ENCODE measurements at regions not wholly inside any gene's neighbourhood (a gene's known extent, or its start where the extent isn't known, plus 50 kb on each side); places are given as distances from the start of the nearest gene placed in this dataset.

- H3K4me1 ChIP-seq (ENCODE audit: control insufficient read depth, insufficient read depth, low read length, poor library complexity, severe bottlenecking), result peaks cover 4% of the 10 kb centered on the region
- 82 to 86% methylated on average over 2 of the region's 2 CpGs for WGBS, 2 experiments (ENCODE audit: insufficient coverage in 2 of 2)
- no peaks in the 10 kb centered on the region for H3K36me3 ChIP-seq (ENCODE audit: control insufficient read depth, insufficient read depth, low read length)
- no peak overlapping the region for H3K4me3 ChIP-seq (ENCODE audit: extremely low read depth, insufficient read depth, low read length, poor library complexity, severe bottlenecking)
- H3K9me3 ChIP-seq (ENCODE audit: control insufficient read depth, low read length), result no peaks in the 10 kb centered on the region
- no peak overlapping the region for H3K27ac ChIP-seq (ENCODE audit: low read depth, low read length, severe bottlenecking)
These were observed 168.8 kb upstream of the ALCAM start for GRCh38 chr3:105197863-105198262.

GRCh38 chr3:105199217-105199616 is 167.5 kb upstream of the ALCAM start:
- Histone ChIP-seq H3K4me1 (ENCODE audit: control insufficient read depth, insufficient read depth, low read length, poor library complexity, severe bottlenecking) (peaks cover 4% of the 10 kb centered on the region), H3K9me3 (ENCODE audit: control insufficient read depth, low read length) (no peaks in the 10 kb centered on the region), H3K27ac (ENCODE audit: low read depth, low read length, severe bottlenecking) (no peak overlapping the region), H3K4me3 (ENCODE audit: extremely low read depth, insufficient read depth, low read length, poor library complexity, severe bottlenecking) (no peak overlapping the region), H3K36me3 (ENCODE audit: control insufficient read depth, insufficient read depth, low read length) (no peaks in the 10 kb centered on the region)
- WGBS, 2 experiments (ENCODE audit: insufficient coverage in 2 of 2), result 80 to 100% methylated on average over 1 of the region's 3 CpGs

GRCh38 chr3:105210141-105210540 is 156.6 kb upstream of the ALCAM start:
- Histone ChIP-seq H3K27ac (ENCODE audit: low read depth, low read length, severe bottlenecking) (no peak overlapping the region), H3K4me3 (ENCODE audit: extremely low read depth, insufficient read depth, low read length, poor library complexity, severe bottlenecking) (no peak overlapping the region), H3K9me3 (ENCODE audit: control insufficient read depth, low read length) (no peaks in the 10 kb centered on the region), H3K36me3 (ENCODE audit: control insufficient read depth, insufficient read depth, low read length) (no peaks in the 10 kb centered on the region), H3K4me1 (ENCODE audit: control insufficient read depth, insufficient read depth, low read length, poor library complexity, severe bottlenecking) (no peaks in the 10 kb centered on the region)
- no CpG with 5 or more reads among the region's 1 CpG for WGBS, 2 experiments (ENCODE audit: insufficient coverage in 2 of 2)

- Histone ChIP-seq H3K27ac (ENCODE audit: low read depth, low read length, severe bottlenecking) (no peak overlapping the region), H3K4me3 (ENCODE audit: extremely low read depth, insufficient read depth, low read length, poor library complexity, severe bottlenecking) (no peak overlapping the region), H3K36me3 (ENCODE audit: control insufficient read depth, insufficient read depth, low read length) (no peaks in the 10 kb centered on the region), H3K4me1 (ENCODE audit: control insufficient read depth, insufficient read depth, low read length, poor library complexity, severe bottlenecking) (no peaks in the 10 kb centered on the region), H3K9me3 (ENCODE audit: control insufficient read depth, low read length) (no peaks in the 10 kb centered on the region)
- 89% methylated on average over 1 of the region's 1 CpG; no CpG with 5 or more reads in 1 of the 2 experiments for WGBS, 2 experiments (ENCODE audit: insufficient coverage in 2 of 2)
These were observed 152.1 kb upstream of the ALCAM start for GRCh38 chr3:105214590-105214989.

GRCh38 chr3:105222568-105223093 is 144.1 kb upstream of the ALCAM start:
- Histone ChIP-seq H3K4me1 (ENCODE audit: control insufficient read depth, insufficient read depth, low read length, poor library complexity, severe bottlenecking) (no peaks in the 10 kb centered on the region), H3K27ac (ENCODE audit: low read depth, low read length, severe bottlenecking) (no peak overlapping the region), H3K36me3 (ENCODE audit: control insufficient read depth, insufficient read depth, low read length) (no peaks in the 10 kb centered on the region), H3K9me3 (ENCODE audit: control insufficient read depth, low read length) (no peaks in the 10 kb centered on the region), H3K4me3 (ENCODE audit: extremely low read depth, insufficient read depth, low read length, poor library complexity, severe bottlenecking) (no peak overlapping the region)
- 82 to 91% methylated on average over 6 to 7 of the region's 8 CpGs for WGBS, 2 experiments (ENCODE audit: insufficient coverage in 2 of 2)

GRCh38 chr3:105223815-105224214 is 142.9 kb upstream of the ALCAM start:
- H3K36me3 ChIP-seq (ENCODE audit: control insufficient read depth, insufficient read depth, low read length), result no peaks in the 10 kb centered on the region
- no peak overlapping the region for H3K27ac ChIP-seq (ENCODE audit: low read depth, low read length, severe bottlenecking)
- 86 to 92% methylated on average over 5 to 8 of the region's 11 CpGs for WGBS, 2 experiments (ENCODE audit: insufficient coverage in 2 of 2)
- H3K4me1 ChIP-seq (ENCODE audit: control insufficient read depth, insufficient read depth, low read length, poor library complexity, severe bottlenecking), result no peaks in the 10 kb centered on the region
- no peak overlapping the region for H3K4me3 ChIP-seq (ENCODE audit: extremely low read depth, insufficient read depth, low read length, poor library complexity, severe bottlenecking)
- H3K9me3 ChIP-seq (ENCODE audit: control insufficient read depth, low read length), result no peaks in the 10 kb centered on the region

GRCh38 chr3:105228696-105229095 is 138.0 kb upstream of the ALCAM start:
- Histone ChIP-seq H3K4me3 (ENCODE audit: extremely low read depth, insufficient read depth, low read length, poor library complexity, severe bottlenecking) (no peak overlapping the region), H3K4me1 (ENCODE audit: control insufficient read depth, insufficient read depth, low read length, poor library complexity, severe bottlenecking) (no peaks in the 10 kb centered on the region), H3K27ac (ENCODE audit: low read depth, low read length, severe bottlenecking) (no peak overlapping the region), H3K36me3 (ENCODE audit: control insufficient read depth, insufficient read depth, low read length) (no peaks in the 10 kb centered on the region), H3K9me3 (ENCODE audit: control insufficient read depth, low read length) (no peaks in the 10 kb centered on the region)
- WGBS, 2 experiments (ENCODE audit: insufficient coverage in 2 of 2), result 90 to 100% methylated on average over 1 to 2 of the region's 3 CpGs

- H3K4me3 ChIP-seq (ENCODE audit: extremely low read depth, insufficient read depth, low read length, poor library complexity, severe bottlenecking), result no peak overlapping the region
- 83 to 100% methylated on average over 1 of the region's 1 CpG for WGBS, 2 experiments (ENCODE audit: insufficient coverage in 2 of 2)
- no peak overlapping the region for H3K27ac ChIP-seq (ENCODE audit: low read depth, low read length, severe bottlenecking)
- H3K36me3 ChIP-seq (ENCODE audit: control insufficient read depth, insufficient read depth, low read length), result no peaks in the 10 kb centered on the region
- H3K9me3 ChIP-seq (ENCODE audit: control insufficient read depth, low read length), result no peaks in the 10 kb centered on the region
- no peaks in the 10 kb centered on the region for H3K4me1 ChIP-seq (ENCODE audit: control insufficient read depth, insufficient read depth, low read length, poor library complexity, severe bottlenecking)
These were observed 134.2 kb upstream of the ALCAM start for GRCh38 chr3:105232553-105232952.

- H3K4me3 ChIP-seq (ENCODE audit: extremely low read depth, insufficient read depth, low read length, poor library complexity, severe bottlenecking), result no peak overlapping the region
- no peaks in the 10 kb centered on the region for H3K36me3 ChIP-seq (ENCODE audit: control insufficient read depth, insufficient read depth, low read length)
- no peak overlapping the region for H3K27ac ChIP-seq (ENCODE audit: low read depth, low read length, severe bottlenecking)
- H3K4me1 ChIP-seq (ENCODE audit: control insufficient read depth, insufficient read depth, low read length, poor library complexity, severe bottlenecking), result no peaks in the 10 kb centered on the region
- no CpG with 5 or more reads among the region's 1 CpG for WGBS, 2 experiments (ENCODE audit: insufficient coverage in 2 of 2)
- H3K9me3 ChIP-seq (ENCODE audit: control insufficient read depth, low read length), result no peaks in the 10 kb centered on the region
These were observed 133.7 kb upstream of the ALCAM start for GRCh38 chr3:105233010-105233409.

- 89% methylated on average over 1 of the region's 2 CpGs; no CpG with 5 or more reads in 1 of the 2 experiments for WGBS, 2 experiments (ENCODE audit: insufficient coverage in 2 of 2)
- Histone ChIP-seq H3K4me1 (ENCODE audit: control insufficient read depth, insufficient read depth, low read length, poor library complexity, severe bottlenecking) (no peaks in the 10 kb centered on the region), H3K27ac (ENCODE audit: low read depth, low read length, severe bottlenecking) (no peak overlapping the region), H3K4me3 (ENCODE audit: extremely low read depth, insufficient read depth, low read length, poor library complexity, severe bottlenecking) (no peak overlapping the region), H3K36me3 (ENCODE audit: control insufficient read depth, insufficient read depth, low read length) (no peaks in the 10 kb centered on the region), H3K9me3 (ENCODE audit: control insufficient read depth, low read length) (no peaks in the 10 kb centered on the region)
These were observed 131.5 kb upstream of the ALCAM start for GRCh38 chr3:105235221-105235620.

GRCh38 chr3:105235785-105236184 is 130.9 kb upstream of the ALCAM start:
- Histone ChIP-seq H3K27ac (ENCODE audit: low read depth, low read length, severe bottlenecking) (no peak overlapping the region), H3K36me3 (ENCODE audit: control insufficient read depth, insufficient read depth, low read length) (no peaks in the 10 kb centered on the region), H3K4me1 (ENCODE audit: control insufficient read depth, insufficient read depth, low read length, poor library complexity, severe bottlenecking) (no peaks in the 10 kb centered on the region), H3K4me3 (ENCODE audit: extremely low read depth, insufficient read depth, low read length, poor library complexity, severe bottlenecking) (no peak overlapping the region), H3K9me3 (ENCODE audit: control insufficient read depth, low read length) (no peaks in the 10 kb centered on the region)
- WGBS, 2 experiments (ENCODE audit: insufficient coverage in 2 of 2), result no CpG with 5 or more reads among the region's 1 CpG
